Neural progenitor cell (in vitro differentiated cells): ENCODE measurements at regions not wholly inside any gene's neighbourhood (a gene's known extent, or its start where the extent isn't known, plus 50 kb on each side); places are given as distances from the start of the nearest gene placed in this dataset.

ENCODE experiments used
- DNase-seq: peaks from one replicate; pipeline ENCODE4 v3.0.0-alpha.2; 2016; ENCODE audit warnings: low spot score
- H2AFZ ChIP-seq: fragments of 200-600 bp; sonication (generic); replicated peaks from 2 replicates; pipeline ENCODE4 v1.6.1; 2016; ENCODE audit warnings: antibody characterized with exemption
- H3F3A ChIP-seq: fragments of 200-600 bp; sonication (generic); 2 replicates; pipeline ENCODE4 v1.6.1; 2016; ENCODE audit warnings: antibody characterized with exemption, low read depth
- H3K27ac ChIP-seq: fragments of 200-600 bp; sonication (generic); 2 replicates; pipeline ENCODE4 v1.5.1; 2016; ENCODE audit warnings: mild to moderate bottlenecking
- H3K27me3 ChIP-seq: fragments of 200-600 bp; sonication (generic); 2 replicates; pipeline ENCODE4 v1.6.1; 2016; ENCODE audit warnings: mild to moderate bottlenecking, moderate library complexity
- H3K36me3 ChIP-seq: fragments of 200-600 bp; sonication (generic); 2 replicates; pipeline ENCODE4 v1.5.1; 2016
- H3K4me1 ChIP-seq: fragments of 200-600 bp; sonication (generic); 2 replicates; pipeline ENCODE4 v1.6.1; 2016; ENCODE audit warnings: mixed run types
- H3K4me2 ChIP-seq: fragments of 200-600 bp; sonication (generic); 2 replicates; pipeline ENCODE4 v1.6.1; 2016
- H3K4me3 ChIP-seq: fragments of 200-600 bp; sonication (generic); 2 replicates; pipeline ENCODE4 v1.5.1; 2016
- H3K79me2 ChIP-seq: fragments of 200-600 bp; sonication (generic); 2 replicates; pipeline ENCODE4 v1.6.1; 2016; ENCODE audit warnings: low read depth
- H3K9ac ChIP-seq: fragments of 200-600 bp; sonication (generic); 2 replicates; pipeline ENCODE4 v1.6.1; 2016
- H3K9me3 ChIP-seq: fragments of 200-600 bp; sonication (generic); 2 replicates; pipeline ENCODE4 v1.5.1; 2016; ENCODE audit warnings: low read depth
- H4K20me1 ChIP-seq: fragments of 200-600 bp; sonication (generic); 2 replicates; pipeline ENCODE4 v1.6.1; 2016; ENCODE audit warnings: low read depth
- H3K27ac Mint-ChIP-seq: 3 replicates; pipeline ENCODE4 v1.8.0; 2021; ENCODE audit warnings: mixed read lengths
- H3K27me3 Mint-ChIP-seq: 2 replicates; pipeline ENCODE4 v1.8.0; 2022; ENCODE audit warnings: low read depth, mild to moderate bottlenecking, inconsistent platforms, moderate library complexity, mixed read lengths; ENCODE audit not compliant: insufficient read depth
- H3K36me3 Mint-ChIP-seq: 3 replicates; pipeline ENCODE4 v1.8.0; 2021; ENCODE audit warnings: mixed read lengths
- H3K4me1 Mint-ChIP-seq: 3 replicates; pipeline ENCODE4 v1.8.0; 2021; ENCODE audit warnings: mixed read lengths
- H3K4me3 Mint-ChIP-seq: 3 replicates; pipeline ENCODE4 v1.8.0; 2021; ENCODE audit warnings: mild to moderate bottlenecking, moderate library complexity, mixed read lengths
- H3K9me3 Mint-ChIP-seq: 3 replicates; pipeline ENCODE4 v1.8.0; 2020; ENCODE audit warnings: mixed read lengths
- CTCF ChIP-seq: fragments of 200-600 bp; sonication (generic); IDR thresholded peaks from 2 replicates; pipeline ENCODE4 v1.5.1; 2017; ENCODE audit warnings: antibody characterized with exemption, mild to moderate bottlenecking
- EZH2 ChIP-seq: fragments of 200-600 bp; sonication (generic); IDR thresholded peaks from 2 replicates; pipeline ENCODE4 v1.6.1; 2017; ENCODE audit warnings: antibody characterized with exemption, mild to moderate bottlenecking, moderate library complexity
- EZH2phosphoT487 ChIP-seq: fragments of 200-600 bp; sonication (generic); IDR thresholded peaks from 2 replicates; pipeline ENCODE4 v1.6.1; 2017; ENCODE audit warnings: antibody characterized with exemption

DNA sequence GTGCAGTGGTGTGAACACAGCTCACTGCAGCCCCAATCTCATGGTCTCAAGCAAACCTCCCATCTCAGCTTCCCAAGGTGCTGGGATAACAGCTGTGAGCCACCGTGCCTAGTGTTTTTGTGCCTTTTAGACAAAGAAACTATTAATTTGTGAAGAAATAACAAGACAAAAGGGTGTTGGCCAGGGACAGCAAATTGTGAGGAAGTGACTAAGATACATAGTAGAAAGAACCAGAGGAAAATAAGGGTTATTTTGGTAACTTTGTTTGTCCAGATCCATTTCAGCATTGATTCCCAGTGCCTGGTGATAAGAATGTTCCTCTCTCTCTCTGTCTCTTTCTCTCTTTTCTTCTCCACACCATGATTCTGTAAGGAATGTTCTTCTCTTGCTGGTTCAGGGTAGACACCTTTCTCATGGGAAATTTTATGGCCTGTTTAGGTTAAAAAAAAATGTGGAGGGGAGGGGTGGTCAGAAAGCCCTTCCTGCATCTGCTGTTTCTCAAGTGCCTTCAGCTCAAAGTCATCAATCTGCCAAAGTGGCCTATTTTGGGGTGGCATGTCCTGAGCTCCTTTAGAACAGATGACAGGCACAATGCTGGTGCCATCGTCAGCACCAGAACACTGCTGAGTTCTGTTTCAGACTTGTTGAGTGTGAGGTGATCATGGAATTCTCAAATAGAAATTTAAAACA lies 184.4 kb upstream of the EEA1 start:
- no peaks in the 10 kb centered on the region for H3K27me3 ChIP-seq
- H3K4me2 ChIP-seq = no peak overlapping the region
- no peak for DNase-seq
- no peak overlapping the region for H3K4me3 ChIP-seq
- no peak overlapping the region for H3K27ac Mint-ChIP-seq
- H3F3A ChIP-seq = no peaks in the 10 kb centered on the region
- H3K9ac ChIP-seq = no peak overlapping the region
- no peaks in the 10 kb centered on the region for H3K9me3 ChIP-seq
- no peak overlapping the region for H3K27ac ChIP-seq
- peaks cover 3% of the 10 kb centered on the region for H3K27me3 Mint-ChIP-seq
- H3K4me3 Mint-ChIP-seq = no peak overlapping the region
- no peak for TF ChIP-seq CTCF
- TF ChIP-seq EZH2 = no peak
- TF ChIP-seq EZH2phosphoT487 = no peak
- H3K9me3 Mint-ChIP-seq = no peaks in the 10 kb centered on the region
- H3K36me3 Mint-ChIP-seq = no peaks in the 10 kb centered on the region
- no peaks in the 10 kb centered on the region for H3K36me3 ChIP-seq
- H2AFZ ChIP-seq = no peak overlapping the region
- no peaks in the 10 kb centered on the region for H3K4me1 ChIP-seq
- no peaks in the 10 kb centered on the region for H3K79me2 ChIP-seq
- H3K4me1 Mint-ChIP-seq = peaks cover 2% of the 10 kb centered on the region
- H4K20me1 ChIP-seq = no peaks in the 10 kb centered on the region

GRCh38 chr12:93115198-93115601 lies 186.1 kb upstream of the EEA1 start:
- H3K27ac ChIP-seq = no peak overlapping the region
- no peaks in the 10 kb centered on the region for H3K27me3 ChIP-seq
- H4K20me1 ChIP-seq = no peaks in the 10 kb centered on the region
- no peaks in the 10 kb centered on the region for H3F3A ChIP-seq
- Mint-ChIP-seq H3K27me3 (no peaks in the 10 kb centered on the region), H3K4me3 (no peak overlapping the region), H3K9me3 (no peaks in the 10 kb centered on the region), H3K36me3 (no peaks in the 10 kb centered on the region), H3K4me1 (peaks cover 5% of the 10 kb centered on the region), H3K27ac (no peak overlapping the region)
- H3K9ac ChIP-seq = no peak overlapping the region
- no peaks in the 10 kb centered on the region for H3K9me3 ChIP-seq
- no peak for TF ChIP-seq EZH2phosphoT487
- no peaks in the 10 kb centered on the region for H3K79me2 ChIP-seq
- DNase-seq = no peak
- H3K4me1 ChIP-seq = no peaks in the 10 kb centered on the region
- H3K4me2 ChIP-seq = no peak overlapping the region
- H3K4me3 ChIP-seq = no peak overlapping the region
- H3K36me3 ChIP-seq = no peaks in the 10 kb centered on the region
- peak overlapping the region; percentile 5 for H2AFZ ChIP-seq

DNA sequence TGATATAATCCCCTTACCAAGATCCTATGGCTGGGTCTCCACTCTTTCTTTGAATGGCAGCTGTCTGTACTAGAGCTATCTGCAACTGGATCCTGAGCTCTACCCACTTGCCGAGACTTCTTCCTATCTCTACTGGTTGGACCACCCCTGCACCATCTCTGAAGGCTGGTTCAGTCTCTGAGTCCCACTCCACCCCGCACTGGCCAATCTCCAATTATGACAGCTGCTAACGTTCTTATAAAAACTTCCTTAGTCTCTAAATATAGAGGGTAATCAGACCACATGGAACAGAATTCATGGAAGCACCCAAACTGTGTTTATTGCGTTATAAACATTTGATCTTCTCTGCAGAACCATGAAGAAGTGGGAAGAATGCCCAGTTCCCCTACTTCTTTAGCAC lies 186.6 kb upstream of the EEA1 start:
- no peaks in the 10 kb centered on the region for H3K36me3 ChIP-seq
- no peak overlapping the region for H3K27ac ChIP-seq
- Mint-ChIP-seq H3K27me3 (no peaks in the 10 kb centered on the region), H3K27ac (no peak overlapping the region), H3K9me3 (no peaks in the 10 kb centered on the region), H3K4me1 (peaks cover 8% of the 10 kb centered on the region), H3K36me3 (no peaks in the 10 kb centered on the region), H3K4me3 (no peak overlapping the region)
- no peak for TF ChIP-seq CTCF
- TF ChIP-seq EZH2 = no peak
- TF ChIP-seq EZH2phosphoT487 = no peak
- H3K79me2 ChIP-seq = no peaks in the 10 kb centered on the region
- no peaks in the 10 kb centered on the region for H3K9me3 ChIP-seq
- H2AFZ ChIP-seq = no peak overlapping the region
- no peak for DNase-seq
- H3K27me3 ChIP-seq = no peaks in the 10 kb centered on the region
- no peaks in the 10 kb centered on the region for H4K20me1 ChIP-seq
- H3K4me2 ChIP-seq = no peak overlapping the region
- no peaks in the 10 kb centered on the region for H3K4me1 ChIP-seq
- no peak overlapping the region for H3K9ac ChIP-seq
- no peak overlapping the region for H3K4me3 ChIP-seq
- no peaks in the 10 kb centered on the region for H3F3A ChIP-seq

GRCh38 chr12:93116632-93117031 lies 187.5 kb upstream of the EEA1 start:
- no peak overlapping the region for H3K4me2 ChIP-seq
- H3K9me3 ChIP-seq = no peaks in the 10 kb centered on the region
- no peak for DNase-seq
- H3K4me1 ChIP-seq = no peaks in the 10 kb centered on the region
- H3K79me2 ChIP-seq = no peaks in the 10 kb centered on the region
- TF ChIP-seq EZH2phosphoT487 (no peak), EZH2 (no peak), CTCF (no peak)
- Mint-ChIP-seq H3K4me3 (no peak overlapping the region), H3K36me3 (no peaks in the 10 kb centered on the region), H3K9me3 (no peaks in the 10 kb centered on the region), H3K4me1 (peaks cover 10% of the 10 kb centered on the region), H3K27ac (no peak overlapping the region), H3K27me3 (no peaks in the 10 kb centered on the region)
- no peaks in the 10 kb centered on the region for H3F3A ChIP-seq
- no peak overlapping the region for H3K27ac ChIP-seq
- H3K4me3 ChIP-seq = no peak overlapping the region
- H3K27me3 ChIP-seq = no peaks in the 10 kb centered on the region
- H3K9ac ChIP-seq = no peak overlapping the region
- no peak overlapping the region for H2AFZ ChIP-seq
- H4K20me1 ChIP-seq = no peaks in the 10 kb centered on the region
- H3K36me3 ChIP-seq = no peaks in the 10 kb centered on the region
